Endothelial cell of umbilical vein (primary cell): ENCODE measurements at regions not wholly inside any gene's neighbourhood (a gene's known extent, or its start where the extent isn't known, plus 50 kb on each side); places are given as distances from the start of the nearest gene placed in this dataset.

Experiments
- BruUV-seq: library from RNA; stranded (reverse); fragments of 400-500 nt; replicated peaks from 2 replicates; lab custom pipeline; 2021; lab: Mats Ljungman, UMichigan
- CTCF ChIA-PET: fragments of 300-600, 350-600 bp; sonication (Branson Sonifier 250); formaldehyde crosslinking; loops from one replicate; lab custom pipeline; 2021; ENCODE audit warnings: antibody characterized with exemption, inconsistent platforms; lab: Charles Lee
- POLR2A ChIA-PET: fragments of 300-600, 350-600 bp; sonication (Branson Sonifier 250); formaldehyde crosslinking; loops from one replicate; lab custom pipeline; 2021; ENCODE audit warnings: antibody characterized with exemption, inconsistent platforms; lab: Charles Lee
- DNase-seq: peaks from one replicate; pipeline ENCODE4 v3.0.0-alpha.2; 2011; ENCODE audit warnings: low read depth, low spot score
- FAIRE-seq: peaks from 2 replicates; lab custom pipeline; 2011; peaks lifted over from hg19 to GRCh38; lab: Jason Lieb, UNC
- H2AFZ ChIP-seq: 2 replicates; pipeline ENCODE4 v1.6.0; 2012; ENCODE audit warnings: low read depth, low read length, control low read depth, inconsistent platforms
- H3K27ac ChIP-seq: 2 replicates; pipeline ENCODE4 v1.5.1; 2011; ENCODE audit warnings: low read depth, mild to moderate bottlenecking, control low read depth, low read length, moderate library complexity; ENCODE audit not compliant: insufficient read depth
- H3K27me3 ChIP-seq, 2 experiments: 2 replicates each; pipeline versions ENCODE4 v1.6.0 to v1.6.1; 2011; ENCODE audit warnings: low read length in 2 of 2, mixed read lengths in 1 of 2; ENCODE audit not compliant: control insufficient read depth in 2 of 2, insufficient read depth in 2 of 2
- H3K36me3 ChIP-seq, 2 experiments: 2 replicates in 1 of 2; 3 replicates in 1 of 2; pipeline ENCODE4 v1.5.1; 2011; ENCODE audit warnings: low read length in 2 of 2, mild to moderate bottlenecking in 1 of 2, moderate library complexity in 1 of 2; ENCODE audit not compliant: control insufficient read depth in 2 of 2, insufficient read depth in 2 of 2; ENCODE audit errors: extremely low read depth in 1 of 2
- H3K4me1 ChIP-seq: 3 replicates; pipeline ENCODE4 v1.5.1; 2011; ENCODE audit warnings: mild to moderate bottlenecking, low read length; ENCODE audit not compliant: control insufficient read depth, insufficient read depth; ENCODE audit errors: extremely low read depth
- H3K4me2 ChIP-seq: 2 replicates; pipeline ENCODE4 v1.6.1; 2011; ENCODE audit warnings: low read length, control low read depth, mixed read lengths; ENCODE audit not compliant: insufficient read depth
- H3K4me3 ChIP-seq, 3 experiments: fragments of 200-600 bp in 1 of 3; sonication (generic), shearing (Covaris generic) in 1 of 3; replicated peaks in 1 of 3; 2 replicates each; pipeline ENCODE4 v1.5.1; 2011 to 2016; ENCODE audit warnings: control low read depth in 3 of 3, low read length in 3 of 3, mild to moderate bottlenecking in 2 of 3, inconsistent platforms in 1 of 3, low read depth in 1 of 3, moderate library complexity in 1 of 3; ENCODE audit not compliant: insufficient read depth in 1 of 3
- H3K79me2 ChIP-seq: 2 replicates; pipeline ENCODE4 v1.6.0; 2012; ENCODE audit warnings: low read length, inconsistent platforms; ENCODE audit not compliant: control insufficient read depth, insufficient read depth
- H3K9ac ChIP-seq: replicated peaks from 2 replicates; pipeline ENCODE3; 2011; ENCODE audit warnings: low read length, control low read depth; ENCODE audit not compliant: insufficient read depth; ENCODE audit errors: extremely low read depth
- H3K9me1 ChIP-seq: replicated peaks from 3 replicates; pipeline ENCODE4 v1.6.0; 2011; ENCODE audit warnings: mild to moderate bottlenecking, low read length; ENCODE audit not compliant: control insufficient read depth, insufficient read depth; ENCODE audit errors: extremely low read depth
- H3K9me3 ChIP-seq: replicated peaks from 2 replicates; pipeline ENCODE4 v1.5.1; 2012; ENCODE audit warnings: low read length, inconsistent platforms; ENCODE audit not compliant: control insufficient read depth, insufficient read depth
- H4K20me1 ChIP-seq: replicated peaks from 2 replicates; pipeline ENCODE3; 2011; ENCODE audit warnings: mild to moderate bottlenecking, low read length; ENCODE audit not compliant: control insufficient read depth, insufficient read depth; ENCODE audit errors: extremely low read depth
- FOS ChIP-seq: IDR thresholded peaks from 2 replicates; pipeline ENCODE4 v1.6.1; 2011; ENCODE audit warnings: mild to moderate bottlenecking, low read length, moderate library complexity, borderline replicate concordance; ENCODE audit not compliant: insufficient read depth
- JUN ChIP-seq: IDR thresholded peaks from 2 replicates; pipeline ENCODE4 v1.6.1; 2011; ENCODE audit warnings: borderline replicate concordance, low read depth; ENCODE audit not compliant: insufficient read length, insufficient read depth
- MYC ChIP-seq: IDR thresholded peaks from one replicate; pipeline ENCODE4 v1.6.1; 2011; ENCODE audit warnings: mild to moderate bottlenecking, low read depth, low read length
- POLR2A ChIP-seq: IDR thresholded peaks from 2 replicates; pipeline ENCODE4 v1.6.1; 2012; ENCODE audit warnings: low read depth, mild to moderate bottlenecking, control low read depth, low read length
- POLR2AphosphoS5 ChIP-seq: IDR thresholded peaks from 2 replicates; pipeline ENCODE4 v1.6.1; 2012; ENCODE audit warnings: low read depth, mild to moderate bottlenecking, control low read depth, low read length, moderate library complexity; ENCODE audit not compliant: insufficient read depth
- dilution Hi-C: fragments of 300-500 bp; cut with MboI; formaldehyde crosslinking; loops from one replicate; pipeline ENCODE4 v1.15.0; 2019; ENCODE audit warnings: low sequenced_read_pairs; ENCODE audit not compliant: extremely low pct_ligation_motif_present
- intact Hi-C: fragments of 100-400 bp; cut with micrococcal nuclease; formaldehyde crosslinking; loops from one replicate; pipeline ENCODE4 v1.10.0; 2022
- TF ChIP-seq, protein P1 (sequence below): IDR thresholded peaks from 2 replicates; pipeline ENCODE4 v1.6.1; 2011; ENCODE audit not compliant: insufficient read depth, insufficient read length
- TF ChIP-seq, protein P2 (sequence below), 2 donors: IDR thresholded peaks; 1 replicate in 1 of 2; 2 replicates in 1 of 2; pipeline ENCODE4 v1.5.1; 2011; ENCODE audit warnings: low read length in 2 of 2, mild to moderate bottlenecking in 2 of 2, moderate library complexity in 2 of 2, control low read depth in 1 of 2, inconsistent platforms in 1 of 2, low read depth in 1 of 2; ENCODE audit not compliant: insufficient read depth in 1 of 2; ENCODE audit errors: extremely low read depth in 1 of 2

DNA sequence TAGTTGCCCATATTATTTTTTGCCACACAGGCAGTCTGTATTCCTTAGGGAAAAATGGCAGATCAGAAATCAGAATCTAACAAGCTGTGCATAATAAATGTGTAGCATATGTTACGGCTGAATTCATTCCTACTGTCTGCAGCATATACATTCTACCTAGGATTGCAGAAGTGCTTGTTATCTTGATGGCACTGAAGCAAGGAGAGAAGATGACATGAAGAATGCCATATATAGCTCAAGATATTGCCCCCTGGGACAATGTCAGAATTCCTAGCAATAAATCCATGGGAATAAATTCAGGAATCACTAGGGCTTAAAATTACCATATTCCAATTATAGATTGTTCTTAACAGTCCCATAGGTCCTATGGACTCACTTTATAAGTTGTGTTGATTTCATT lies 293.0 kb upstream of the CNR1 start:
- no peak for DNase-seq
- H3K27ac ChIP-seq = no peak overlapping the region
- FAIRE-seq = no peak
- H3K4me2 ChIP-seq = no peak overlapping the region
- no peak overlapping the region for H3K9ac ChIP-seq
- no peak for TF ChIP-seq MYC
- TF ChIP-seq, protein P1, sequence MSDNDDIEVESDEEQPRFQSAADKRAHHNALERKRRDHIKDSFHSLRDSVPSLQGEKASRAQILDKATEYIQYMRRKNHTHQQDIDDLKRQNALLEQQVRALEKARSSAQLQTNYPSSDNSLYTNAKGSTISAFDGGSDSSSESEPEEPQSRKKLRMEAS = no peak
- TF ChIP-seq POLR2AphosphoS5 = no peak
- TF ChIP-seq POLR2A = no peak
- TF ChIP-seq FOS = no peak
- TF ChIP-seq, protein P2, sequence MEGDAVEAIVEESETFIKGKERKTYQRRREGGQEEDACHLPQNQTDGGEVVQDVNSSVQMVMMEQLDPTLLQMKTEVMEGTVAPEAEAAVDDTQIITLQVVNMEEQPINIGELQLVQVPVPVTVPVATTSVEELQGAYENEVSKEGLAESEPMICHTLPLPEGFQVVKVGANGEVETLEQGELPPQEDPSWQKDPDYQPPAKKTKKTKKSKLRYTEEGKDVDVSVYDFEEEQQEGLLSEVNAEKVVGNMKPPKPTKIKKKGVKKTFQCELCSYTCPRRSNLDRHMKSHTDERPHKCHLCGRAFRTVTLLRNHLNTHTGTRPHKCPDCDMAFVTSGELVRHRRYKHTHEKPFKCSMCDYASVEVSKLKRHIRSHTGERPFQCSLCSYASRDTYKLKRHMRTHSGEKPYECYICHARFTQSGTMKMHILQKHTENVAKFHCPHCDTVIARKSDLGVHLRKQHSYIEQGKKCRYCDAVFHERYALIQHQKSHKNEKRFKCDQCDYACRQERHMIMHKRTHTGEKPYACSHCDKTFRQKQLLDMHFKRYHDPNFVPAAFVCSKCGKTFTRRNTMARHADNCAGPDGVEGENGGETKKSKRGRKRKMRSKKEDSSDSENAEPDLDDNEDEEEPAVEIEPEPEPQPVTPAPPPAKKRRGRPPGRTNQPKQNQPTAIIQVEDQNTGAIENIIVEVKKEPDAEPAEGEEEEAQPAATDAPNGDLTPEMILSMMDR (IDR thresholded peaks at IDR 0.05; ENCODE audit: extremely low read depth in 1 of 2, insufficient read depth in 1 of 2, low read depth in 1 of 2, low read length in 2 of 2) = no peak
- TF ChIP-seq JUN = no peak
- no peaks in the 10 kb centered on the region for H3K27me3 ChIP-seq
- no peaks in the 10 kb centered on the region for H3K9me1 ChIP-seq
- no peak overlapping the region for H3K4me3 ChIP-seq
- H3K79me2 ChIP-seq = no peaks in the 10 kb centered on the region
- CTCF ChIA-PET = interaction anchor here (1.1 kb wide), 1 partner anchor 411 kb away, joined by 3 read pairs; no protein-coding TSS in a partner anchor
- H3K9me3 ChIP-seq = no peaks in the 10 kb centered on the region
- no peaks in the 10 kb centered on the region for H3K36me3 ChIP-seq
- H2AFZ ChIP-seq = no peak overlapping the region
- dilution Hi-C loops = loop anchor here (25.0 kb wide), 1 partner anchor 522 kb away; no protein-coding TSS in a partner anchor
- intact Hi-C loops = no loop called here
- POLR2A ChIA-PET = no interaction called here
- no peaks in the 10 kb centered on the region for H3K4me1 ChIP-seq
- no TSS peak for BruUV-seq
- H4K20me1 ChIP-seq = no peaks in the 10 kb centered on the region
